ENCODE measurements at regions not wholly inside any gene's neighbourhood (a gene's known extent, or its start where the extent isn't known, plus 50 kb on each side); places are given as distances from the start of the nearest gene placed in this dataset.

- TF ChIP-seq, protein P1, sequence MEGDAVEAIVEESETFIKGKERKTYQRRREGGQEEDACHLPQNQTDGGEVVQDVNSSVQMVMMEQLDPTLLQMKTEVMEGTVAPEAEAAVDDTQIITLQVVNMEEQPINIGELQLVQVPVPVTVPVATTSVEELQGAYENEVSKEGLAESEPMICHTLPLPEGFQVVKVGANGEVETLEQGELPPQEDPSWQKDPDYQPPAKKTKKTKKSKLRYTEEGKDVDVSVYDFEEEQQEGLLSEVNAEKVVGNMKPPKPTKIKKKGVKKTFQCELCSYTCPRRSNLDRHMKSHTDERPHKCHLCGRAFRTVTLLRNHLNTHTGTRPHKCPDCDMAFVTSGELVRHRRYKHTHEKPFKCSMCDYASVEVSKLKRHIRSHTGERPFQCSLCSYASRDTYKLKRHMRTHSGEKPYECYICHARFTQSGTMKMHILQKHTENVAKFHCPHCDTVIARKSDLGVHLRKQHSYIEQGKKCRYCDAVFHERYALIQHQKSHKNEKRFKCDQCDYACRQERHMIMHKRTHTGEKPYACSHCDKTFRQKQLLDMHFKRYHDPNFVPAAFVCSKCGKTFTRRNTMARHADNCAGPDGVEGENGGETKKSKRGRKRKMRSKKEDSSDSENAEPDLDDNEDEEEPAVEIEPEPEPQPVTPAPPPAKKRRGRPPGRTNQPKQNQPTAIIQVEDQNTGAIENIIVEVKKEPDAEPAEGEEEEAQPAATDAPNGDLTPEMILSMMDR (conservative IDR thresholded peaks at IDR 0.05), result no peak
- no peak for TF ChIP-seq ZFX (IDR thresholded peaks at IDR 0.05)
Observed at GRCh38 chr18:65145312-65145711, 605.5 kb upstream of the CDH7 start.
